ENCODE measurements at regions not wholly inside any gene's neighbourhood (a gene's known extent, or its start where the extent isn't known, plus 50 kb on each side); places are given as distances from the start of the nearest gene placed in this dataset.

GRCh38 chr3:104887619-104888018 lies 479.1 kb upstream of the ALCAM start:
- DNase-seq (ENCODE audit: low read depth in 2 of 2), result no peak
- H3K4me3 ChIP-seq (replicated peaks in 1 of 2; ENCODE audit: low read depth in 2 of 2, low read length in 2 of 2), result no peak overlapping the region
- no peak for TF ChIP-seq CTCF (IDR thresholded peaks at IDR 0.05; ENCODE audit: low read depth, low read length)

- no peak for DNase-seq (ENCODE audit: low read depth in 2 of 2)
- no peak overlapping the region for H3K4me3 ChIP-seq (replicated peaks in 1 of 2; ENCODE audit: low read depth in 2 of 2, low read length in 2 of 2)
- TF ChIP-seq CTCF (IDR thresholded peaks at IDR 0.05; ENCODE audit: low read depth, low read length), result no peak
Observed at GRCh38 chr3:104892044-104892443, 474.7 kb upstream of the ALCAM start.

GRCh38 chr3:104896624-104897023 lies 470.1 kb upstream of the ALCAM start:
- H3K4me3 ChIP-seq (replicated peaks in 1 of 2; ENCODE audit: low read depth in 2 of 2, low read length in 2 of 2), result no peak overlapping the region
- DNase-seq (ENCODE audit: low read depth in 2 of 2), result no peak
- TF ChIP-seq CTCF (IDR thresholded peaks at IDR 0.05; ENCODE audit: low read depth, low read length), result no peak

GRCh38 chr3:104901396-104901795 lies 465.3 kb upstream of the ALCAM start:
- TF ChIP-seq CTCF (IDR thresholded peaks at IDR 0.05; ENCODE audit: low read depth, low read length), result no peak
- no peak overlapping the region for H3K4me3 ChIP-seq (replicated peaks in 1 of 2; ENCODE audit: low read depth in 2 of 2, low read length in 2 of 2)
- no peak for DNase-seq (ENCODE audit: low read depth in 2 of 2)

- TF ChIP-seq CTCF (IDR thresholded peaks at IDR 0.05; ENCODE audit: low read depth, low read length), result no peak
Observed at GRCh38 chr3:104903064-104903463, 463.6 kb upstream of the ALCAM start.

GRCh38 chr3:104906001-104906639 lies 460.6 kb upstream of the ALCAM start:
- DNase-seq (ENCODE audit: low read depth in 2 of 2), result no peak
- no peak for TF ChIP-seq CTCF (IDR thresholded peaks at IDR 0.05; ENCODE audit: low read depth, low read length)
- H3K4me3 ChIP-seq (replicated peaks in 1 of 2; ENCODE audit: low read depth in 2 of 2, low read length in 2 of 2), result no peak overlapping the region

More at GRCh38 chr3:104903064-104903463, 463.6 kb upstream of the ALCAM start:
- H3K4me3 ChIP-seq (replicated peaks in 1 of 2; ENCODE audit: low read depth in 2 of 2, low read length in 2 of 2), result no peak overlapping the region
- peak in 1 of 2 donors; percentile 62 for DNase-seq (ENCODE audit: low read depth in 2 of 2)

- DNase-seq (ENCODE audit: low read depth in 2 of 2), result peak; percentile 81 to 97
- no peak overlapping the region for H3K4me3 ChIP-seq (replicated peaks in 1 of 2; ENCODE audit: low read depth in 2 of 2, low read length in 2 of 2)
- TF ChIP-seq CTCF (IDR thresholded peaks at IDR 0.05; ENCODE audit: low read depth, low read length), result no peak
Observed at GRCh38 chr3:104907507-104907906, 459.2 kb upstream of the ALCAM start.
